ENCODE measurements at regions not wholly inside any gene's neighbourhood (a gene's known extent, or its start where the extent isn't known, plus 50 kb on each side); places are given as distances from the start of the nearest gene placed in this dataset.

- TF ChIP-seq POLR2AphosphoS5 (IDR thresholded peaks at IDR 0.05; ENCODE audit: low read depth, low read length) (no peak), REST (IDR thresholded peaks at IDR 0.05; ENCODE audit: insufficient read depth in 1 of 2, low read depth in 2 of 2, low read length in 1 of 2) (no peak), SIN3A (IDR thresholded peaks at IDR 0.05; ENCODE audit: borderline replicate concordance, insufficient read depth, low read depth, low read length) (no peak), TCF7L2 (IDR thresholded peaks at IDR 0.05; ENCODE audit: low read depth, low read length) (no peak)
- TF ChIP-seq, protein P1, sequence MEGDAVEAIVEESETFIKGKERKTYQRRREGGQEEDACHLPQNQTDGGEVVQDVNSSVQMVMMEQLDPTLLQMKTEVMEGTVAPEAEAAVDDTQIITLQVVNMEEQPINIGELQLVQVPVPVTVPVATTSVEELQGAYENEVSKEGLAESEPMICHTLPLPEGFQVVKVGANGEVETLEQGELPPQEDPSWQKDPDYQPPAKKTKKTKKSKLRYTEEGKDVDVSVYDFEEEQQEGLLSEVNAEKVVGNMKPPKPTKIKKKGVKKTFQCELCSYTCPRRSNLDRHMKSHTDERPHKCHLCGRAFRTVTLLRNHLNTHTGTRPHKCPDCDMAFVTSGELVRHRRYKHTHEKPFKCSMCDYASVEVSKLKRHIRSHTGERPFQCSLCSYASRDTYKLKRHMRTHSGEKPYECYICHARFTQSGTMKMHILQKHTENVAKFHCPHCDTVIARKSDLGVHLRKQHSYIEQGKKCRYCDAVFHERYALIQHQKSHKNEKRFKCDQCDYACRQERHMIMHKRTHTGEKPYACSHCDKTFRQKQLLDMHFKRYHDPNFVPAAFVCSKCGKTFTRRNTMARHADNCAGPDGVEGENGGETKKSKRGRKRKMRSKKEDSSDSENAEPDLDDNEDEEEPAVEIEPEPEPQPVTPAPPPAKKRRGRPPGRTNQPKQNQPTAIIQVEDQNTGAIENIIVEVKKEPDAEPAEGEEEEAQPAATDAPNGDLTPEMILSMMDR (IDR thresholded peaks at IDR 0.05), result no peak
Measured at GRCh38 chr7:96527133-96527827, 182.4 kb downstream of the SEM1 start.
